Nucleus accumbens (tissue), 56 donors: ENCODE measurements at regions not wholly inside any gene's neighbourhood (a gene's known extent, or its start where the extent isn't known, plus 50 kb on each side); places are given as distances from the start of the nearest gene placed in this dataset.

Experiments used
- DNase-seq, 56 donors: peaks; one replicate each; lab custom pipeline; 2025; lab: John Stamatoyannopoulos, UW

- DNase-seq = no peak
Observed at GRCh38 chr10:58885146-58885545, 291.3 kb upstream of the PHYHIPL start.

- DNase-seq = no peak
Observed at GRCh38 chr10:58885686-58886345, 290.6 kb upstream of the PHYHIPL start.

DNA sequence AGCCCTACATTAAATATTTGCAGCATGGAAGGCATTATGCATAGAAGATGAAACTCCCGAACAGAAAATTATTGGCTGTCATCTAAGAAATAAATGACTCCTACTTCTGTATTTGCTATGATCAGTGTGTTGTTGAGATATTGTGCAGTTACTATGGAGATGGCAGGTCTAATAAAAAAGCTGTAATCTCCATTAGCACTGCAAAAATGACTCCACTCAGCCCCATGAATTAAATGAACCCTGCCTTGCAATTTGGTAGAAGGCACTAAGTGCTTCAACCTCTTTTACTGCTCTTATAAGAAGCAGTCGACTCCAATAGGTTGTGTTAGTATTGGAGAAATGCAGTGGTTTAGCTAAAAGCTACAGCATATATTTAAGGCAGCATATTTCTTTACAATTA is 290.0 kb upstream of the PHYHIPL start:
- peak in 1 of 56 donors; percentile 7 for DNase-seq

GRCh38 chr10:58887474-58887873 is 289.0 kb upstream of the PHYHIPL start:
- no peak for DNase-seq

DNA sequence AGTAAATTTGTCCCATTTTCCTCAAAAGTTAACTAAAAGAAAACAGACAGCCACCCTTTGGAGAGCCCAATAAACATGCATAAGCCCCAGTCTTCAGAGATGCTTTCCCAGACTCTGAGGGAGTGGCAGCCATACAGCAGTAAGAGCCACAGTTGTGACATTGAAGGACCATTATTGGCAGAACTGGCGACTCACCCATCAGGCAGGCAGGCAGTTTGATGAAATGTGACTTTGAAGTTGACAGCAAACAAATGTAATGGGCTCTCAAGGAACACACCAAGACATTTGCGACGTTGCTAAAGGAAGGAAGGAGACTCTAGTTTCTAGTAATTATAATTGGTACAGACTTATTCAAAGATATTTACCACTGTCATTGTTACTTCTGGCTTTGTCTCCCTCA is 287.5 kb upstream of the PHYHIPL start:
- no peak for DNase-seq

DNA sequence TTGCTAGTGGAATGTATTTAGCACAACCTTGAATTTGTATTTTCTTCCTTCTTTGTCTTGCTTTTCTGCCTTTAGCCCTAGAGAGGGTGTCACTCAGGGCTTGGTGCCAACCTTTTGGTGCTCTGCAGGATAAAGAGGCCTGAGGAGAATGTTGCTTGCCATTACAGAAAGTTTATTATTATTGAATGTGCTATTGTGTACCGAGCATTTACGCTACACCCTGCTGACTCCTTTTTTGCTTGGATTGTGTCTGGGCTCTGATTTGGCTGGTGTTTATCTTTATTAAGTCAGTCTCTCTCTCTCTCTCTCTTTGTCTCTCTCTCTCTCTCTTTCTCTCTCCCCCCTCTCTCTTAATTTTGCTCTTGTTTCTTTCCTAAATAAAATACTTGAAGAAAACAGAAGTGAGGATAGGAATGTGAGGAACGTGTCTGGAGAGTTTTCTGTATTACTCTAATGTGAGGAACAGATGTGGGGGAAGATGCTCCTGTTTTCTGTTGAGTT is 284.4 kb upstream of the PHYHIPL start:
- DNase-seq = peak in 5 of 56 donors; percentile 0 to 10 (median 4)

GRCh38 chr10:58894929-58895328 is 281.5 kb upstream of the PHYHIPL start:
- no peak for DNase-seq

DNA sequence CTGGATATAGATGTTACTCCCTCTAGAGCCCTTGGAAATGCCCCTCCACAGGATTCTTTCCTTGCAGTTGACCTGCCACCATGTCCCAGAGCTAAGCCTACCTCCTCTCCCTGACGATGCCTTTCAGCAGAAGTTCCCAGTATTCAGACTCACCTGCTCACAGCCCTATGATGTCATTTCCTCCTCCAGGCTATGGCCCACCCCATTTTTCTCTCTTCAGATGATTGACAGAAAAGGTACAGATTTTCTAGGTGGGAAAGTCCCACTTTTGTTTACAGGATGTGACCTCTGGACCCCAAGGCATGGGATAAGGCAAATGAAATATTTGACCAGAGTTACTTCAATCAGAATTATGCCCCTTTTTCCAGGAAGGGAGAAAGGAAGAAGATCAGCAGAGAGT is 280.2 kb upstream of the PHYHIPL start:
- no peak for DNase-seq

GRCh38 chr10:58897236-58897635 is 279.2 kb upstream of the PHYHIPL start:
- DNase-seq = no peak

- no peak for DNase-seq
Observed at GRCh38 chr10:58897708-58898107, 278.7 kb upstream of the PHYHIPL start.

DNA sequence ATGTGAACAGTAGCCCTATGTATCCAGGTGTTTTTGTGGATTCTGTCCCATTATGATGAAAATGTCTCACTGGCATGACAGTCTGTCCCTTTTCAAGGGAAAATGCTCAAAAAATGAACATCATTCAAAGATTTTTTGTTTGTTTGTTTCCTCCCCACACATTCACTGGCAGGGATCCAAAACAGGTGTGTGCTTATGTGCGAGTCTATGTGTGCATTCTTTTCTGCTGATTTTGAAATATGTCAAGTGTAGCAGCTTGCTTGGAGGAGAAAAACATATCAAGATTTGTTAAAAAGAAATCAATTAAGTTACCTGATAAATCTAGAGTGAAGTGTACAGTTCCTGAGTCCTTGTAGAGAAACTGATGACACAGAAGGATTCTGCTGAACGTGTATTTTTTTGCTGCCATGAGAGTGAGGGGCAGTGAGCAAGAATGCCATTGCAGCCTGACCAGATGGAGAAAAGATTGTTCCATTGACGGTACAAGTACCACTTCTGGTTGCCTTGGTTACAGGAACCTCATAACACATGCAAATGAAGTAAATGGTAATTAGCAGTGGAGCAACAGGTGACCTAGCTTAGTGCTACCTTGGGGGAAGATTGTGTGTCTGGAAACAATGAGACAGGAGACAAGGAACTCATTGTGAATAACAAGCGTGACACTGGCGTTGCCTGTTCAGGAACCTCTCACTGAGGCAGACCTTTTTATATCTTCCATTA is 277.4 kb upstream of the PHYHIPL start:
- DNase-seq = no peak

GRCh38 chr10:58901092-58901646 is 275.3 kb upstream of the PHYHIPL start:
- no peak for DNase-seq

GRCh38 chr10:58903071-58903470 is 273.4 kb upstream of the PHYHIPL start:
- no peak for DNase-seq

GRCh38 chr10:58909881-58910280 is 266.6 kb upstream of the PHYHIPL start:
- DNase-seq = no peak

DNA sequence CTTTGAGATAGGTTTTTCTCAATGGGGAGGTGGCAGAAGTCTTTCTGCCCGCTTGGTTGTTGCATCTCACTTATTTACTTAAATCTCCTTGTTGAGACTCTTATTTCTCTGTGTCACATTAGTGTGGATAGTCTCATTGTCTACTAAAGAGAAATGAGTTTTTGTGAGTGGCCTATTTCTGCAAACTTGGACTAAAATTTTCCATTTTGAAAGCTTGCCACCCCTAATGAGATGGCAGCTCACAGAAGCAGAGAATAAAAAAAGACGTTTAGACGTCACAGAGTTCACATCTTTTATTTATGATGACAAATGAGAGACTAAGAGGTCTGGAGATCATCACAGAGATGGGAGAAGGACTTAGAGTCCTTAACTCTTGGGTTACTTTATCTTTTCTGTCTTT is 262.7 kb upstream of the PHYHIPL start:
- no peak for DNase-seq

GRCh38 chr10:58918887-58919286 is 257.6 kb upstream of the PHYHIPL start:
- DNase-seq = no peak

DNA sequence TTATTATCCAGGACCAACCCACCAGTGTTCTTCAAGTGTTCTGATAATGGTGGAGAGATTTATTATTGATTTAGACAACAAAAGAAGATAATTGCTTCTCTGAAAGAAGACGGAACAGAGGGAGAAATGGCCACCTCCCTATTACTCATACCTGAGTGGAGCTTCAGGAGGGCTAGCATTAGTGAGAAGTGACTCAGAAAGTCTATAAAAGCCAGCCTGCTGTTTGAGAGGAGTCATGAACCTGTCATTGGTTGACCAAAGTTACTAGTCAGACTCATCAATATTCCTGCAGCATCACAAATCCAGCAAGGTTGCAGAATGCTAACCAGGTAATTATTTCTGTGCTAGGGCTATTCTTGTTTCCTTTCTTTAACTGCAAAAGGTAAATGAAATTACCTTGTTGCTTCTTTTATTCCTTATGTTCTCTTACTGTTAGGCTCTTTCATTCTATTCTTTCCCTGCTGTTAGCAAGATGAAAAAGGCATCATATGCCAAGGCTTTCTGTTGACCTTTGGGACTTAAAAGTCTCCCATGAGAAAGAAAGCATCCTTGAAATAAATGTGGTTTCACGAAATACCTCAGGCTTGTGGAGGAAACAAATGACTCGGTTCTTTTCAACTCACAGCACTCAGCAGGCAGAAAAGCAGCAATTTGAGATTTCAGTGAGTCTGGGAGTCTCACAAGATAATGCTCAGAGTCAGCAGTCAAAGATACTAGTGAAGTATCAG is 256.4 kb upstream of the PHYHIPL start:
- DNase-seq = no peak

GRCh38 chr10:58920655-58921003 is 255.8 kb upstream of the PHYHIPL start:
- DNase-seq = no peak

DNA sequence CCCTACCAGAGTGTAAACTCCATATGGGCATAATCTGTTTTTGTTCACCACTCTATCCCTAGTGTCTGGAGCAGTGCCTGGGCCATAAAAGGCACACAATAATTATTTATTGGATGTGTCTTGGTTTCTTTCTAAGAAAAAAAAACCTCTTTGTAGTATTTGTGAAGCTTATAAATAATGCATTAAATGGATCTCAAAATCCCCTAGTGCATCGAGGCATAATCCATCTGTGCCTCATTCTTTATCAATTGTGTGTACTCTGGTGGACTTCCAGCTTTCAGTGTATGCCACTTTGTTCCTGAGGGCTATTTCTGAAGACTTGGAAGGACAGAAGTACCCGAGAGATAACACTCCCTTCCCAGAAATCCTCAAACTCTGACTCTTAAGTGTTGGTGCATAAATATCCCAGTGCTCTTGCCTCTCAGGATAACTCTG is 255.0 kb upstream of the PHYHIPL start:
- peak in 1 of 56 donors; percentile 15 for DNase-seq

GRCh38 chr10:58925381-58925780 is 251.1 kb upstream of the PHYHIPL start:
- DNase-seq = no peak

- no peak for DNase-seq
Observed at GRCh38 chr10:58930500-58930899, 245.9 kb upstream of the PHYHIPL start.
